A172 (cell line): ENCODE measurements at regions not wholly inside any gene's neighbourhood (a gene's known extent, or its start where the extent isn't known, plus 50 kb on each side); places are given as distances from the start of the nearest gene placed in this dataset.

Experiments used
- DNase-seq: peaks from one replicate; pipeline ENCODE4 v3.0.0-alpha.2; 2015; ENCODE audit warnings: low spot score

DNA sequence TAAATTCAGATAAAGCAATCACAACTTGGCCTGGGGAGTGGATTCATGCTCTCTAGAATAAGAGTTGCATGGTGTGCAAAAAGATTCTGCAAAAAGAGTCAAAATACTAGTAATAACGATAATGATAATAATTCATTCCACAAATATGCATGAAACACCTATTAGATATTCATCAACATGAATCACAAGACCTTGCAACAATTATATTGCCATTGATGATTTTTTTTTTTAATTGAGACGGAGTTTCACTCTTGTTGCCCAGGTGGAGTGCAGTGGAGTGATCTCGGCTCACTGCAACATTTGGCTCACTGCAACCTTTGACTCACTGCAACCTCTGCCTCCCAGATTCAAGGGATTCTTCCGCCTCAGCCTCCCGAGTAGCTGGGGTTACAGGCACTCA, 109.2 kb upstream of the FLRT2 start:
- no peak for DNase-seq

DNA sequence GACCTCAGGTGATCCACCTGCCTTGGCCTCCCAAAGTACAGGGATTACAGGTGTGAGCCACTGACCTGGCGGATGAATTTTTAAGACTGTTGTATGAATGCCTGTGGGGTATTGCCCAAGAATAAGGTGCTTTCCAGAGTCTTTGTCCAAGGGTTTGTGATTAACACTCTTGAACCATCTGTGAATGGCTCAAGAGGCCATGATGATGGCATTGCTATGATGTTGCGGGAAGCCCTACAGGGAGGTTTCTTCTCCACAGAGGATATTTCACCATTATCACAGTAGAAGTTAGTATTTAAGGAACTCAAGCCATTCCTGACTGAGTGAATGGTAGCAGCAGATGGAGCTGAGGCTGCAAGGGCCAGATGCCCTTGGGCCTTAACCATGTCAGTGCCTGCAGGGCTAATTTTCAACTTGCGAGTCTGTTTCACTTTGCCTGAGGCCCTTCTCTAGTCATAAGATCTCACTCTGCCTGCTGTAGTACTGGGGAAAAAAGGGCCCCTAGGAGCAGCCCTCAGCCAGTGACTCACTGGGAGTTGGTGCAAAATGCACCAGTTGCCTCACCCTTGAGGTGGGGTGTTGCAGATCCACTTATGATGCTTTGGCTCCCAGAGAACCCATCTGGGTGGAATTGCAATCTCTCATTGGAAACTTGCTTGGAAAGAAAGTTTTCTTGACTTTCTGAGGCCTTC, 108.6 kb upstream of the FLRT2 start:
- DNase-seq, result peak; percentile 47

DNA sequence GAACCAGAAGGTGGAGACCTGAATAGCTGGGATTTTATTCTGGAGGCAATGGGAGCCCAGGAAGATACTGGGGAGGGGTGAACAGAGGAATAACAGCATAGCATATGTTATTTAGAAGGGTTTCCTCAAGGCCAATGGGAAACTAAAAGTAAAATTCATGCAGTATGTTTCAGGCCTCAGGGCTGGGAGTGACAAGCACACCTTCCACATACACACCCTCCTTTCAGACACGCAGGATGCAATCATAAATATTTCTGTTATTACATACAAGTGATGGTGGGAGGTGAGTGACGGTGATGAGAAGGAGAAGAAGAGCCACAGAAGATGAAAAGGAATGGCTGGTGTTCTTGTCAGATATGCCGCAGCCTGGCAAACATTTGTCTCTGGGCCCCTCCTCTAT, 106.1 kb upstream of the FLRT2 start:
- DNase-seq, result no peak

DNA sequence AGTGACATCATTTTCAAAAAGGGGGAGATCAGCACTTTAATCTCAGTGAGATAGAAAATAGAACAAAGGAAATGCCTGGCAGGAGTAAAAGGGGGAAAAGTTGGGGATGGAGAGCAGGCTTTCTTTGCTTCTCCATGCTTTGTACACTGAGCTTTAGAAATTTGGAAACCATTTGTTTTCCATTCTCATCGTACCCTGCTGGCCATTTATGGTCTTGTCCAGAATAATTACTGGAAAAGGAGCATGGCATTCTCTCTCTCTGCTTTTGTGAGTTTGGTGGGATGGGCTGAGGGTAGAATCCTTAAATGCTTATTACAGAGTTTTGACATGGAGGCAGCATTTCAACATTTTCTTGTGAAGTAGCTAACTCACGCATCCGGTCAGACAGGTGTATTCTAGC, 104.4 kb upstream of the FLRT2 start:
- no peak for DNase-seq

DNA sequence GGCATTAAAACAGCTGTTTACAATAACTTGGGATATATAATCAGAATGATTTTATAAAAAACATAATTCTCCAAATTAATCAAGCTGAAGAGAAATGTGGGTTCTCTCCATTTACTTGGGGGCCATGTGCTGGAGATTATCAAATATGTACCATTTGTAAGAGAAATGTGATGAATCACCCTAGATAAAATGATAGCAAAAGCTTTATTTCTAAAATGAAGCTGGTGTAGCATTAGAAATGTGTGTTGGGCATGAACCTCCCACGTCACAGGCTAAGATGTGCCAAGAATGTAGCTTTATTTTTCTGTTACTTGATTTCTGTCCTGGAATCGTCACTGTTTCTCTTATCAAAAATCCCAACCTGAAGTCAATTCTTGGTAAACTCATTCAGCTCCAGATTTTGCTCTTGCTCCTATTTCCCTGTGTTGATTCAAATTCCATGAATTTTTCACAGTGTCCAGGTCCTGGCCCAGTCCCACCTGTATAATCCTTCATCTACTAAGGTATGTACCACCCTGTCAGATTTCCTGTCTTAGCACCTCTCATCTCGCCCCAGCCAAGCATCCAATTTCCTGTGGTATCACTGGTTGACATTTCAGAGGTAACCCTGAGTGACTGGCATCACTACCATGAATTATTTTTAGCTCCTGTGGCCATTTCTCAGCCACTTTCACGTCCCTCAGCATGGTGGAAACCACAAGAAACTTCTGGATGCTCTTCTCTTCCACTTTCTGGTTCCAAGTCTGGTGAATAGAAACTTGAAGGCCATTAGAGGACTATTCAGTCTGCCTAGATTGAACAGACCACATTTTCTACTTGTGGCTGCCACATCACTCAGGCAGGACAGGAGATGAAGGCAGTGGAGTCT, 103.6 kb upstream of the FLRT2 start:
- DNase-seq, result no peak

DNA sequence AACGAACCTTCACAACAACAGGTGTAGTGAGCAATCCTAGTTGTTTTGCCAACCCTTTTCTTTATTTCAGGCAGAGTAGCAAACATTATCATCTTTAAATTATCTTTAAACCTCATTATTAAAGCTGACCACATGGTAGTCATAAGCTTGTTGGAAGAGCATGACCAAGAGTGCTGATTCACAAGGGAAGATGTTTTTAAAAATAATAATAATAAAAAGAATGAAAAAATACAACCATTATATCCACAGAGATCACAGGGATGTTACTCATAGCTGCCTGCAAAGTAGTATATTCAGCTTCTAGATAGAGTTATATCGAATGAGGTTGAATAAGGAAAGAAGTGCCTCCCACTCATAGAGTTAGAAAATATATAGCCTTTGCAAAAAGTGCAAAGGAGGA, 101.0 kb upstream of the FLRT2 start:
- no peak for DNase-seq

DNA sequence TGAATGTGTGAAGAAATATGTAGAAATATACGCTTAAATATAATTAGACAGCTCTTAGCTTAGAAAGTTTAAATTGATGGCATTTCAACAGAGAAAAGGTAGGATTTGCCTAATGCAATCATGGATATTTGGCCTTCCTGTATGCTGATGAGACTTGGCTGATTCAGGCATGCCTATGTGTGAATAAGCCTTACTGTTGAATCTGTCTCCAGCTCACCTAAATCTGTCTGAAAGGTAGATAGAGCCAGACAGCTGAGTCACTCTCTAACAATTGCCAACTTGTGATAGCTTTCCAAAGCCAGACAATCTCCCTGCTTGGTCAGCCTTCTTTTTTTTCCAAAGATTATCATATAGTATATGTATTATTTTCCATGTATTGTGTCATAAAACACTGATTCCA, 92.8 kb upstream of the FLRT2 start:
- DNase-seq, result peak; percentile 69

DNA sequence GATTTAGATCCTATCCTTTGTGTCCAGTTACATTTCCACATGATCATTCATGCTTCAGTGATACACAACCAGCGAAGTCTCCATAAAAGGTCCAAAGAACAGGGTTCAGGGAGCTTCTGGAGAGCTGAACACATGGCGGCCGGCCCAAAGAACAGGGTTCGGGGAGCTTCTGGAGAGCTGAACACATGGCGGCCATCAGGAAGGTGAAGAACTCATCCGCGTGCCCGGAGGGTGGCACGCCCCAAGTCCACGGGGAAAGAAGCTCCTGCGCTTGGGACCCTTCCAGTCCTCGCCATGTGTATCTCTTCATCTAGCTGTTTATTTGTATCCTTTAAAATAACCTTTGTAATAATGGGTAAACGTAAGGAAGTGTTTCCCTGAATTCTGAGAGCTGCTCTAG, 91.9 kb upstream of the FLRT2 start:
- no peak for DNase-seq

DNA sequence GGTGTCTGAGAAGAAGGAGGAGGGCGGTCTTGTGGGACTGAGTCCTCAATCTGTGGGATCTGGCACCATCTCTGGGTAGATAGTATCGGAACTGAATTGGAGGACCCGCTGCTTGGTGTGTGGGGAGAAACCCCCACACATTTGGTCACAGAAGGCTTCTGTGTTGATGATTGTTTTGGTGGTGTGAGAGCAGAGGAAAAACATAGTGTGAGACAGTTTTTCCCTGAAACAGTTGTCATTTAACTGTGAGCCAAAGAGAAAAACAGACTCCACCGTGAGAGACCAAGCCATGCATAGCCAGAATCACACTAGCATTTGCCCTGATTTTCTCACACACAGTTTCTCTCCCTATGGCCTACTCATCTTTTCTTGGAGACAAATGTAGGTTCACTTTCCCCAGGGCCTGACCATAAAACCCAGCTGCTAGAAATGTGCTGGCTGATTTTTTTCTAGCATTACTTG, 91.4 kb upstream of the FLRT2 start:
- DNase-seq, result no peak

DNA sequence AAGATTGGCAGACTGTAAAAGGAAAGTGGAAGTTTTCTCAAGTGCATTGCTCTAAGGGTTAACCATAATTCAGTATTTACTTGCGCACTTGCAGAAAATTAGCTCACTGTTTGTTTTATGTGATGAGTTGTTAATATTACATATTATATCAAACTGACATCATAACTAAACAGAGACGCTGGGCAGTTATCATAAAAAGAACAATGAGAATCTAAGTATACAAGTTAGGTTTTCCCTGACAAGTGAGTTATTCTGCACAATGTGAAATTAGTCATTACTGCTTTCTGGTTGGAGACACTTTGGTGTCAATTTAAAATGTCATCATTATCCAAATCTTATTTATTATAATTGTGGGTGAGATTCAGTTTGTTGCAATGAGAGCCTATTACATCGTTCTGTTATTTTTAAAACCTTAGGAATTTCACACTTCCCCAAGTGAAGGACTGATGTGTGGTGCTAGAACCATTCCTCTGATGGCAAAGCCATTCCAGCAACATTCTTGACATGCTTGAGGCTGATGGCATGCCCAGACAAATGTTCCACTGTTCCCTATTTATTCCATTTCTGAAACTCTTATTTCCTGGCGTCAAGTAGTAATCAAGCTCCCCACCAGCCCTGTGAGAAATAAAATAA, 90.1 kb upstream of the FLRT2 start:
- peak; percentile 65 for DNase-seq

DNA sequence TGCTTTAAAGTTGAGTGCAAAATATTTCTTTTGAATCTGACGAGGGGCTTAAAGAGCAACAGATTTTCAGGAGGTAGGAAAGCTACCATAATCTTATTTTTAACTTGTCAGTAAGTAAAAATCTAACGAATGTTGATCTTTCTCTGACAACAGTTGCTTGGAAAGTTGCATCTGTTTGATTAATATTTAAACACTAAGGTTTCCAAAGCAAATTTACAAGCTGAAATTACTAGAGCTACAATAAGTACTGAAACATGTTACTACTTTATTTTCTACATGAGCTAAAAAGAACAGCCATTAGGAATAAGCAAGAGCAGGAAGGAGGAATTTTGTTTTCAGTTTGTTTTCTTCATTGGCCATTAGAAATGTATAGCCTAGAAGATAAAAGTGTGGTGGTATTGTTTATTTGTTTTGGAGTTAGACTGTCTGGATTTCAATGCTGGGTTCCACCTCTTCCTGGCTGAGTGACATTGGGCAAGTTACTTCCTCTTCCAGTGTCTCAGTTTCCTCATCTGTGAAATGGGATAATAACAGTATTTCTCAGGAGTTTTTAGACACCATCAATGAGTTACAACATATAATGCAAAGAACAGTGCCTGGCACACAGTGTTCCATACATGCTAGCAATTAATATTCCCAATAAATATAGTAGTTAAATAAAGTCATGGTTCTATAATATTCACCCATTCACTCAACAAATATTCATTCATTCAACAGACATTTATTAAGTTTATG, 87.9 kb upstream of the FLRT2 start:
- DNase-seq, result no peak

DNA sequence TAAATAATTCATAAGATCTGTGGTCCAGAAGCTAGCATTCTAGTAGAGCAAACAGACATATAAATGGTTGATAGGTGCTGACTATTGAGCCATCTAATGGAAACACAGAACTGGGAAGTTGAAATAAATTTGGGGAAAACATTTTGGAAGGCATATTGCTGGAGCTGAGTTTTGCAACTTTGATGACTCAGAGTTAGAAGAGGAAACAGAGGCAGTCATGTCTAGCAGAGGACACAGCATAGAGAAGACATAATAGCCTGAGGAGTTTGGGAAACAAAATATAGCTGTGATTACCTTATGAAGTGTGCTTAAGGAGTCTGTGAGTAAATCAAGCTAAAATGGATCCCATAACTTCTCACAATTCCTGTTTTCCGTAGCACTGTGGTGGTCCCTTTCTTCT, 86.9 kb upstream of the FLRT2 start:
- no peak for DNase-seq

DNA sequence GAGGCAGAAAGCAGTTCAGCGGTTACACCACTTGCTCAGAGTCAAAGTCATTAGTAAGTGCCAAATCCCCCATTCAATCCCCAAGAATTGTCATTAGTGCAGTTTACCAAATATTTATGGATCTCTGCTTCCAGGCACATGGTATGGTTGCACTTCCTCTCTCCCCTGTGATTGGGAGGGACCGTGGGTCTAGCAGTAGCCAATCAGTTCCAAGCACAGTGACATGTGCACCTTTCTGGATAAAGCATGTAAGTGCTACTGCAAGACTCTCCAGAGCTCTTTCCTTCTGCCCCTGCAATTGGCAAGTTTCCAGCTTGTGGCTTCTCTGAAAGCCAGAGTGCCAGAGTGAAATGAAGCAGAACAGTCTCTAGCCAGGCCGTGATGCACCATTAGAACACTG, 85.3 kb upstream of the FLRT2 start:
- peak; percentile 16 for DNase-seq

DNA sequence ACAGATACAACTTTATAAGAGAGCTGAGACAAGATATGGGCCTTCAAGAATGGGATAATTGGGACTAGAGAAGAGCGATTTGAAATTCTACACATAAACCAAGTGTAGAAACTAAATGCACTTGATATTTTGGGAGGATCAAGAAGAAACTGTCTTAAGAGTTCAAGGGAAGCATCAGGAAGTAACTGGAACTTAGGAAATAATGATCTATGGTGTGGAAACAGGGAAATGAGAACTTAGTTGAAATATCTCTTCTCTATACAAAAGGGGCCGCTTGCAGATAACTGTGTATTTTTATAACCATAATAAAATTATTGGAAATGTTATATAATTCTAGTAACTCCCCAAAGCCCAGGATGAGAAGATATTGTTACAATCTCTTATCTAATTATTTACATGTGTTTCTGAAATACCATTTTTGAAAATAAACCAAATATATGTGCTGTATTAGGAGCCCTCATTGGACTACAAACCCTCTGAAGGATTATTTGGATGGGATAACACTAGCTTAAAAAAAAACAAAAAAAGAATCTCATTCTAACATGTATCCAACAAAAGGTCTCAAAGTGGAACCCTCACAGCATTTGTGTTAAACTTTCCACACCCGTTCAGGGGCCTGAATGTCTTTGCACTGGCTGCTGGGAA, 84.7 kb upstream of the FLRT2 start:
- DNase-seq, result no peak

DNA sequence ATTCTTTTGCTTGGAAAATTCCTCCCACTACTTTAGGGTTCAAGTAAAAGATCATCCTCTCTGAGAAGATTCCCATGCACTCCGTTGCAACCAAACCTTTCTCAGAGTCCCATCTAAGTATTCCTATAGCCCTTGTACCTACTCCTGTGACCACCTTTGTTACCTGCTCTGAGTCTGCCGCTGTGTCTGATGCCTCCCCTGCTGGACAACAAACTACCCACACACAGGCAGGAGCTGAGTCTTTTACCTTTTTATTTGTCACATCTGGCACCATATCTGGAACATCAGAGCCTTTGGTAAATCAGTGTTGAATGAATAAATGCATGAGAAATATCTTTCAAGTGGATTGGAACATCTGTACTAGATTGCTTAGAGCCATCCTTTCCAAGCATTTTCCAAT, 82.1 kb upstream of the FLRT2 start:
- DNase-seq, result no peak

DNA sequence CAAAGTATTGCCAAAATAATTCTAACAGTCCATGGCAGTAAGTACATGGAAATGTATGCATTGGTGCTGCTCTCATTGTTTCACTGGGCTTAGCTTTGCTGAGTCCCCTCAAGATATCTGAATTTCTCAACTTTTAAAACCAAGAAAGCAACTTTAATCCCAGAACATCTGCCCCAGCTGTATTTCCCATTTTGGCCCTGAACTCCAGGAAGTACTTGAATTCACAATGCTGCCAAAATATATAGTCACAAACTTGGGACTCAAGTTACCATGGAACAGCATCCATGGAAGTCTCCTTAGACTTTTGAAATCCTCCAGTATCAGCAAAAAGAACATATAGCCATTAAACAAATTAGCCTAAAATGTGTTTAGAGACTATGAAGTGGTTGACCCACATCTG, 78.5 kb upstream of the FLRT2 start:
- no peak for DNase-seq

DNA sequence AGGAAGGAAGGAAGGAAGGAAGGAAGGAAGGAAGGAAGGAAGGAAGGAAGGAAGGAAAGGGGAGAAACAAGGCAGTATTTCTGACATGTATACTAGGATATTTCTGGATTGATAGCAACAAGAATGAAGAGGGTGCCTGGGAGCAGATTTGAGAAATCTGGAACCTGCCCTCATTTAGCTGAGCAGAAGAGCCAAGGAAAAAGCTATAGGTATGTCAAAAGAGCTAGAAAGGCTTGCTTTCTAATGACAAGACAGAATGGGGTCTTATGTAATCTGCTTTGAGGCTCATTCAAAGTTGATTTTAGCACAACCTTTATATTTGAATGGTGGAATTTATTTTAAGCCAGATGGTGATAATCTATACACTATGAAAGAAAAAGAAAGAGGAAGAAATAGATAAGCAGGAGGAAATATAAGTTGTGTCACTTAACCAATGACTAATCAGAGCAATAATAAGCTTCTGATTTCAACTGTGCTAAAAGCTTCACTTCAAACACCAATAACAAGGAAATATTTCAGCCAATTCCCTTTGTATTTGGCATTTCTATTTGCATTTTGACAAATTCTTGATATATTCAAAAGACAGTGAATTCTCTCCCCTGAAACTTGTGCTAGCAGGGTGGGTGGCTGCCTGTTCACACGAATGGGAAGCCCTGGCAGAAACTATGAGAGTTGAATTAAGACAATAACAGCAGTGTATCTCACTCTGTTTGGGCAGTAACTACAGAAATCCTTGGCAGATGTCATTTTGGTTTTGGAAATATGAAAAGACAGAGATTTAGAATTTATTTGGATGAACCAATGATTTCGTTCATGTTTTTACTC, 76.3 kb upstream of the FLRT2 start:
- no peak for DNase-seq

DNA sequence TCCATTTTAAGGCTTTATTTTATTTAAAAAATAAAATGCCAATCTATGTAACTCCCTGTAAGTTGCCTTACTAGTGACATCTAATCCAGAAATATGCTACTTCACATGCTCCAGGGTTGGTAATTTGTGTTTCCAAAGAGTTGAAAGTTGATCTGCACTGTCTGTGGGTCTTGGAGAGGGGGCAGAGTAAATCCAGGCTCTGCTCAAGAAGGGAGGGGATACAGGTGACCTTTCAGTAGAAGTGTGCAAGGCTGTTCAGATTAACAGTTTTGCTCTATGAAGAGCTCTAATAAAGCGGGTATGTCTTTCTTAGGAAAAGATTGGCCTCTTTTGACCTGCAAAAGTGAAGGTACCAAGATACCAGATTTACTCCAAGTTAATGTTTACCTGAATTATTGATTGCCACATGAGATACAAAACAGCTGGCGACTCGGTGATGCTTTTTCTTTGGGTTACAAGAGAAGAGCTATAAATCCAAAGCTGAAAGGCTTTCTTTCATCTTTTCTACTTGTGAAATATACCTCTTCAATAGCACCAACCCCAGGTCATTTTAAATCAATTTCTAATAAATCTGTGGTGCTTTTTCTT, 75.6 kb upstream of the FLRT2 start:
- no peak for DNase-seq

DNA sequence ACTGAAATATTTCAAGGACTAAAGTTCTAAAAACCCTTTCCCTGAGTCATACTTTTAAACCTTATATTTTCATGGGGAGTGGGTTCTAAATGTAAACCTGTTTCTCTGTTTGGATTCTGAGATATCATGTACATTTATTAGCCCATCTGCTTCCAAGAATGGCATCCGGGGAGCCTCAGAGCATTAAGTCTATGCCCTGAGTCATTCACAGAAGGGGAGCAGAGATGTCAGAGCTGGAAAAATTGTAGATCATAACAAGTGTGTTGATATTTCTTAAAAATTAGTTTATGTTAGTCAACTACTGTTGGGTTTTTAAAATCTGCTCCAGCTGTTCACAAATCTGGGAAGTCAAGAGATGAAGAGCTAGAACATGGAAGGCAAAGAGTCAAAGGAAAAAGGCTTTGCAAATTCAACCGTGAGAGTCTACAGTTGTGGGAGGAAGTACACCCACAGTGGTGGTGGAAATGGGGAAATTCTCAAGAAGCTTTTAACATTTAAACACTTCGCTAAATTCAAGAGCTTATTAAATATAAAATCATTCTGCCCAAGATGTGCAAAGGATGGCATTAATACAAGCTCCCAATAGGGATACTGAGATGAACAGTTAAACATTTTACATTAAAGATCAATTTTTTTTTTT, 70.5 kb upstream of the FLRT2 start:
- DNase-seq, result no peak
